ENCODE measurements at regions not wholly inside any gene's neighbourhood (a gene's known extent, or its start where the extent isn't known, plus 50 kb on each side); places are given as distances from the start of the nearest gene placed in this dataset.

GRCh38 chr12:75714462-75715322, 203.3 kb upstream of the KRR1 start:
- Histone ChIP-seq H3K4me2 (ENCODE audit: insufficient read depth, low read length) (no peak overlapping the region), H2AFZ (ENCODE audit: low read depth, low read length) (no peak overlapping the region), H3K9me3 (replicated peaks; ENCODE audit: control insufficient read depth, insufficient read depth, low read depth, low read length) (no peaks in the 10 kb centered on the region), H3K4me1 (replicated peaks in 1 of 2; ENCODE audit: control insufficient read depth in 2 of 2, insufficient read depth in 2 of 2, low read length in 2 of 2) (no peaks in the 10 kb centered on the region; a peak in 1 of 5 replicates), H3K27me3 (ENCODE audit: control insufficient read depth in 2 of 2, insufficient read depth in 2 of 2, low read length in 2 of 2) (no peaks in the 10 kb centered on the region), H3K79me2 (ENCODE audit: control insufficient read depth, insufficient read depth, low read length) (no peaks in the 10 kb centered on the region), H3K36me3 (ENCODE audit: control insufficient read depth, insufficient read depth, low read length) (no peaks in the 10 kb centered on the region), H3K9me1 (ENCODE audit: control insufficient read depth, insufficient read depth, low read length) (no peaks in the 10 kb centered on the region), H3K4me3 (no peak overlapping the region), H4K20me1 (replicated peaks; ENCODE audit: control insufficient read depth, insufficient read depth, low read length) (no peaks in the 10 kb centered on the region), H3K27ac (ENCODE audit: extremely low read depth, low read depth, low read length) (no peak overlapping the region), H3K9ac (ENCODE audit: insufficient read depth in 1 of 2, low read depth in 2 of 2, low read length in 2 of 2) (no peak overlapping the region)
- WGBS (ENCODE audit: insufficient coverage, low coverage, missing lambda C conversion rate): 13% methylated on average over 2 of the region's 2 CpGs
- ATAC-seq (no peak), DNase-seq (ENCODE audit: extremely low read depth in 1 of 4, low spot score in 3 of 4) (no peak), FAIRE-seq (no peak)
- in situ Hi-C loops (cut with MboI) (no loop called here), intact Hi-C loops (cut with micrococcal nuclease) (no loop called here)
- POLR2A ChIA-PET: no interaction called here
- BruUV-seq (replicated peaks): no TSS peak
- CTCF ChIA-PET (ENCODE audit: low intra/inter-chr PET ratio): no interaction called here
- TF ChIP-seq CREB3 (tag; conservative IDR thresholded peaks at IDR 0.05; ENCODE audit: low read depth) (no peak), ZBTB5 (IDR thresholded peaks at IDR 0.05) (no peak), SREBF1 (IDR thresholded peaks at IDR 0.05; ENCODE audit: borderline replicate concordance, low read depth, low read length) (no peak), RBM34 (IDR thresholded peaks at IDR 0.05; ENCODE audit: borderline replicate concordance, insufficient read depth, low read length) (no peak), RBBP5 (IDR thresholded peaks at IDR 0.05; ENCODE audit: borderline replicate concordance, insufficient read depth, low read length, poor library complexity, severe bottlenecking) (no peak), THRB (CRISPR knock-in tag; conservative IDR thresholded peaks at IDR 0.05) (no peak), PCBP1 (IDR thresholded peaks at IDR 0.05; ENCODE audit: low read depth, low read length, poor library complexity, severe bottlenecking) (no peak), ZNF561 (CRISPR knock-in tag; conservative IDR thresholded peaks at IDR 0.05) (no peak), ZNF655 (CRISPR knock-in tag; IDR thresholded peaks at IDR 0.05) (no peak), DDX20 (tag; IDR thresholded peaks at IDR 0.05; ENCODE audit: low read depth) (no peak), MLX (CRISPR knock-in tag; conservative IDR thresholded peaks at IDR 0.05) (no peak), DMBX1 (CRISPR knock-in tag; IDR thresholded peaks at IDR 0.05; ENCODE audit: borderline replicate concordance) (no peak)
